B cell (primary cell): ENCODE measurements at regions not wholly inside any gene's neighbourhood (a gene's known extent, or its start where the extent isn't known, plus 50 kb on each side); places are given as distances from the start of the nearest gene placed in this dataset.

ENCODE experiments used
- ATAC-seq: fragments of 200-7000 bp; cut with Tn5 transposase; one replicate; pipeline ENCODE4 v1.10.0; 2021; ENCODE audit warnings: low read depth, mild to moderate bottlenecking, moderate number of reproducible peaks, moderate library complexity
- CTCF ChIA-PET: fragments of 350-600 bp; sonication (Branson Sonifier 250); formaldehyde crosslinking; loops from one replicate; lab custom pipeline; 2021; ENCODE audit warnings: antibody characterized with exemption, inconsistent platforms; lab: Charles Lee
- POLR2A ChIA-PET: fragments of 350-600 bp; sonication (Branson Sonifier 250); formaldehyde crosslinking; loops from one replicate; lab custom pipeline; 2021; ENCODE audit warnings: antibody characterized with exemption; lab: Charles Lee
- DNase-seq: peaks from one replicate; pipeline ENCODE4 v3.0.0; 2013
- H2AFZ ChIP-seq: 2 replicates; pipeline ENCODE4 v1.6.1; 2012; ENCODE audit warnings: mild to moderate bottlenecking, low read depth, low read length; ENCODE audit not compliant: insufficient read depth, poor library complexity, severe bottlenecking
- H3K27ac ChIP-seq, 2 donors: 1 replicate in 1 of 2; 2 replicates in 1 of 2; pipeline ENCODE4 v1.5.1; 2012 to 2013; ENCODE audit warnings: low read length in 2 of 2, mild to moderate bottlenecking in 2 of 2, moderate library complexity in 1 of 2
- H3K27me3 ChIP-seq, 4 experiments: fragments of 200-600 bp in 1 of 4; sonication (generic) in 1 of 4; replicated peaks in 1 of 4; 1 replicate in 2 of 4; 2 replicates in 2 of 4; pipeline versions ENCODE4 v1.6.1 to v1.7.0; 2013 to 2016; ENCODE audit warnings: low read length in 3 of 4, mild to moderate bottlenecking in 2 of 4, mixed read lengths in 1 of 4, moderate library complexity in 1 of 4; ENCODE audit not compliant: insufficient read depth in 4 of 4, control insufficient read depth in 3 of 4; ENCODE audit errors: control extremely low read depth in 1 of 4
- H3K36me3 ChIP-seq, 2 experiments: replicated peaks in 1 of 2; 1 replicate in 1 of 2; 2 replicates in 1 of 2; pipeline versions ENCODE4 v1.6.1 to v1.7.1; 2013; ENCODE audit warnings: low read length in 1 of 2; ENCODE audit not compliant: insufficient read depth in 2 of 2, control insufficient read depth in 1 of 2; ENCODE audit errors: control extremely low read depth in 1 of 2, extremely low read depth in 1 of 2
- H3K4me1 ChIP-seq, 2 donors: fragments of 200-600 bp in 1 of 2; sonication (generic) in 1 of 2; 1 replicate in 1 of 2; 2 replicates in 1 of 2; pipeline versions ENCODE4 v1.5.1 to v1.6.1; 2013 to 2017; ENCODE audit warnings: low read length in 2 of 2; ENCODE audit not compliant: control insufficient read depth in 2 of 2, insufficient read depth in 2 of 2
- H3K4me2 ChIP-seq: replicated peaks from 2 replicates; pipeline ENCODE3; 2012; ENCODE audit warnings: mild to moderate bottlenecking, low read depth, low read length; ENCODE audit not compliant: poor library complexity, severe bottlenecking
- H3K4me3 ChIP-seq, 5 experiments: fragments of 200-600 bp in 1 of 5; sonication (generic) in 1 of 5; 1 replicate in 3 of 5; 2 replicates in 2 of 5; pipeline versions ENCODE4 v1.5.1 to v1.7.0; 2011 to 2016; ENCODE audit warnings: low read length in 4 of 5, mild to moderate bottlenecking in 4 of 5, low read depth in 2 of 5, control low read depth in 1 of 5, moderate library complexity in 1 of 5; ENCODE audit not compliant: insufficient read depth in 1 of 5; ENCODE audit errors: control extremely low read depth in 1 of 5, extremely low read depth in 1 of 5
- H3K79me2 ChIP-seq: fragments of 200-600 bp; sonication (generic); one replicate; pipeline ENCODE4 v1.6.0; 2016; ENCODE audit warnings: low read length; ENCODE audit not compliant: control insufficient read depth, insufficient read depth
- H3K9ac ChIP-seq: fragments of 200-600 bp; sonication (generic); 2 replicates; pipeline ENCODE4 v1.6.1; 2017; ENCODE audit warnings: mild to moderate bottlenecking, low read length, moderate library complexity
- H3K9me3 ChIP-seq, 3 donors: one replicate each; pipeline versions ENCODE4 v1.6.1 to v1.7.1; 2013; ENCODE audit warnings: low read length in 2 of 3; ENCODE audit not compliant: control insufficient read depth in 2 of 3, insufficient read depth in 1 of 3; ENCODE audit errors: control extremely low read depth in 1 of 3
- H4K20me1 ChIP-seq: 2 replicates; pipeline ENCODE4 v1.6.0; 2012; ENCODE audit warnings: mild to moderate bottlenecking, low read length; ENCODE audit not compliant: insufficient read depth, control insufficient read depth, poor library complexity, severe bottlenecking
- H3K27ac Mint-ChIP-seq: one replicate; pipeline ENCODE4 v1.8.0; 2021; ENCODE audit warnings: mixed read lengths
- H3K27me3 Mint-ChIP-seq: one replicate; pipeline ENCODE4 v1.8.0; 2021; ENCODE audit warnings: mixed read lengths
- H3K4me1 Mint-ChIP-seq: one replicate; pipeline ENCODE4 v1.8.0; 2021; ENCODE audit warnings: mixed read lengths
- H3K4me3 Mint-ChIP-seq: one replicate; pipeline ENCODE4 v1.8.0; 2021; ENCODE audit warnings: mixed read lengths
- H3K9me3 Mint-ChIP-seq: one replicate; pipeline ENCODE4 v1.8.0; 2022; ENCODE audit warnings: mixed read lengths; ENCODE audit not compliant: insufficient read depth
- CTCF ChIP-seq: fragments of 200-600 bp; IDR thresholded peaks from one replicate; pipeline ENCODE4 v1.8.0; 2022; ENCODE audit warnings: antibody characterized with exemption, mild to moderate bottlenecking
- EZH2 ChIP-seq: IDR thresholded peaks from 2 replicates; pipeline ENCODE4 v1.6.1; 2012; ENCODE audit warnings: borderline replicate concordance, low read depth, mild to moderate bottlenecking, moderate library complexity, low read length; ENCODE audit not compliant: insufficient read depth, poor library complexity, severe bottlenecking
- WGBS: methylation state at CpG from one replicate; pipeline ENCODE4 v1.1.5; 2013; ENCODE audit warnings: missing lambda C conversion rate; ENCODE audit not compliant: insufficient coverage; 5-methylcytosine and 5-hydroxymethylcytosine counted together
- intact Hi-C: fragments of 100-400 bp; cut with micrococcal nuclease; formaldehyde crosslinking; loops from one replicate; pipeline ENCODE4 v1.10.0; 2022

- Histone ChIP-seq H3K36me3 (no peaks in the 10 kb centered on the region), H3K9ac (no peak overlapping the region), H3K79me2 (no peaks in the 10 kb centered on the region), H3K4me3 (no peak overlapping the region), H3K4me1 (no peaks in the 10 kb centered on the region), H3K27me3 (peaks cover 0 to 16% (median 0%) of the 10 kb centered on the region in 4 experiments), H3K27ac (no peak overlapping the region), H3K4me2 (no peak overlapping the region), H2AFZ (no peak overlapping the region), H4K20me1 (no peaks in the 10 kb centered on the region), H3K9me3 (no peaks in the 10 kb centered on the region)
- no peak overlapping the region for H3K4me3 Mint-ChIP-seq
- H3K4me1 Mint-ChIP-seq: peaks cover 2% of the 10 kb centered on the region
- H3K9me3 Mint-ChIP-seq: no peaks in the 10 kb centered on the region
- H3K27me3 Mint-ChIP-seq: peaks cover 54% of the 10 kb centered on the region
- DNase-seq (no peak), ATAC-seq (no peak)
- H3K27ac Mint-ChIP-seq: no peak overlapping the region
- intact Hi-C loops: loop anchor here (10.0 kb wide), 2 partner anchors 583 to 1423 kb away; no protein-coding TSS in a partner anchor
- POLR2A ChIA-PET: no interaction called here
- WGBS: 82% methylated on average over 2 of the region's 5 CpGs
- TF ChIP-seq CTCF (no peak), EZH2 (no peak)
- CTCF ChIA-PET: interaction anchor here (0.8 to 9.6 kb wide), 5 partner anchors 10 to 613 kb away, joined by 3 to 374 read pairs (median 49); no protein-coding TSS in a partner anchor
Measured at GRCh38 chr13:27371932-27372331, 52.5 kb upstream of the GTF3A start.

- H2AFZ ChIP-seq: no peak overlapping the region
- TF ChIP-seq EZH2: no peak
- TF ChIP-seq CTCF: no peak
- Mint-ChIP-seq H3K9me3 (no peaks in the 10 kb centered on the region), H3K27ac (no peak overlapping the region), H3K4me1 (peaks cover 2% of the 10 kb centered on the region), H3K4me3 (no peak overlapping the region), H3K27me3 (peaks cover 44% of the 10 kb centered on the region)
- no peak overlapping the region for H3K9ac ChIP-seq
- no peaks in the 10 kb centered on the region for H3K9me3 ChIP-seq
- H4K20me1 ChIP-seq: no peaks in the 10 kb centered on the region
- POLR2A ChIA-PET: no interaction called here
- WGBS: 79% methylated on average over 9 of the region's 11 CpGs
- ATAC-seq (no peak), DNase-seq (no peak)
- H3K36me3 ChIP-seq: no peaks in the 10 kb centered on the region
- H3K27me3 ChIP-seq: peaks cover 0 to 15% (median 0%) of the 10 kb centered on the region in 4 experiments
- H3K27ac ChIP-seq: no peak overlapping the region
- H3K4me2 ChIP-seq: no peak overlapping the region
- H3K4me1 ChIP-seq: no peaks in the 10 kb centered on the region
- intact Hi-C loops: loop anchor here (10.0 kb wide), 2 partner anchors 582 to 1422 kb away; no protein-coding TSS in a partner anchor
- H3K79me2 ChIP-seq: no peaks in the 10 kb centered on the region
- no peak overlapping the region for H3K4me3 ChIP-seq
- CTCF ChIA-PET: interaction anchor here (0.8 to 9.6 kb wide), 8 partner anchors 11 to 612 kb away, joined by 3 to 374 read pairs (median 4); partner anchors contain the start of gene MTIF3
Measured at GRCh38 chr13:27372896-27373295, 51.5 kb upstream of the GTF3A start.
